LNCAP (cell line): ENCODE measurements at regions not wholly inside any gene's neighbourhood (a gene's known extent, or its start where the extent isn't known, plus 50 kb on each side); places are given as distances from the start of the nearest gene placed in this dataset.

Source experiments
- CTCF ChIP-seq: fragments of 450-650 bp; IDR thresholded peaks from 2 replicates; pipeline ENCODE4 v1.5.1; 2017; ENCODE audit warnings: mild to moderate bottlenecking

DNA sequence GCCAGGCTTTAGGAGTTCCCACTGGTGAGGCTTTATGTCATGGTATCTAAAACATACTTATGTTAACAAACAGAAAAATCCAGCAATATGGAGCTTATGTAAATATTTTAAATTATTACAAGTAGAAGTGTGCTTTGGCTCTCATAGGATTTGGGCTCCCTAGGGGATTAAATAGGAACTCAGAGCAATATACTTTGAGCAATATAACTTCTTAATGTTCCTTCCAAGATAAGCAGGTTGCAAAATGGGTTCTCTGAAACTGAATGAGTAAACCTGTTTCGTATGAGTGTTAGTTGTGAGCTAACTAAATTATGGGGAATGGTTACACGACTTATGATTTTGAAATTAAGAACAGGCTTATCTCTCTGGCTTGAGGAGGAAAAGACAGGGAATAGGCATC is 366.1 kb upstream of the ZNF385D start:
- no peak for TF ChIP-seq CTCF

- peak; percentile 73 for TF ChIP-seq CTCF
These were observed 366.8 kb upstream of the ZNF385D start for GRCh38 chr3:22117751-22118346.

DNA sequence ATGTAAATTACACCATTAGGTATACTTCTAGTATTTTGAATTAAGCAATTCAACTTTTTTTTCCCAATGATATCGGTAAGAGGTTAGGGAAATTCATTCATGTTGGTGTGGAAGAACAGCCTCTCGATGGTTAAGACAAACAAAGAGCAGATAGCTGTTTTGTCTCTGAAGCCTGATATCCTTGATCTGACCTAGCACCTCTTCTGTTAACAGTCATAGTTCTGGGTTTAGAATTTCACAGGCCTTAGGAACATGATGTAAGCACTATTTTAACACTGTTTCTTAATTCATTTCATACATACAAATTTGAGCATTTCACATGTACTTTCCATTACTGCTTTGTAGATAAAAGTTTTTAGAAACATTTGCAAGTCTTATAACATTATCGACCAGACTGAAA is 367.5 kb upstream of the ZNF385D start:
- no peak for TF ChIP-seq CTCF

- no peak for TF ChIP-seq CTCF
These were observed 370.2 kb upstream of the ZNF385D start for GRCh38 chr3:22121068-22121701.

DNA sequence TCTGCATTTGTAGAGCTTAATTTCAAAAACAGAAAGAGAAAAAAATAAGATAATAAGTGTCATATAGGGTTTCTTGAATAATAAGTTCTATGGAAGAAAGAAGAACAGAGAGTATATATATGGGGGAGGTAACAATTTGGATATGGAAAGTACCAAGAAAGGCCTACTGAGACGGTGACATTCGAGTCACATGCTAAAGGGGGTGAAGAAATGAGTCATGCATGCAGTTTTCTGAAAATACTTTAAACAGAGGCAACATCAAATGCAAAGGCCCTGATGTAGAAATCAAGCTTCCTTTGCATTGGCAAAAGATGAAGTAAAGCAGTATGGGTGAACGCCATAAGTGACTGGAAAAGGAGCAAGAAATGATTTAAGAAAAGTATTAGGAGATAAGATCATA is 371.6 kb upstream of the ZNF385D start:
- TF ChIP-seq CTCF = no peak

- no peak for TF ChIP-seq CTCF
These were observed 378.1 kb upstream of the ZNF385D start for GRCh38 chr3:22129101-22129500.

GRCh38 chr3:22141769-22142168 is 390.8 kb upstream of the ZNF385D start:
- TF ChIP-seq CTCF = no peak

DNA sequence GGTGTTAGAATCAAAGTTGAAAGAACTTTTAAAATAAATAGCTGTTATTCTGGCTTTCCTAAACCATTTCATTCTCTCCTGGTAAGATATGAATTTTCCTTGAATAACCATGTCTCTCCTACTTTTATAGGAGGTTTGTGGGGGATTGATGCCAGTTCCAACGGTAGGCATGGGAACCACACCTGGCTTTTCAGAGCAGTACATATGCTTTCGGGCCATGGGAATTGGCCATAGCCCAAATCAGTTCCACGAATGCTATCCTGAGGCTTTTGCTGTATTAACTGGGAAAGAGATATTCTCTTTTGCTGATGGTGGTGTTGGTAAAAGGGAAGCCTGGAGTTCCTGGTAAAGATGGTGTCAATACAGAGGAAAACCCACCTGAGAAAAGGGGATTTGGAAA is 396.2 kb upstream of the ZNF385D start:
- TF ChIP-seq CTCF = no peak
